Suppressor macrophage (primary cell): ENCODE measurements at regions not wholly inside any gene's neighbourhood (a gene's known extent, or its start where the extent isn't known, plus 50 kb on each side); places are given as distances from the start of the nearest gene placed in this dataset.
A peak's percentile ranks its signal among the peaks of the same experiment; 100 is the strongest.

Experiments used
- DNase-seq, 4 experiments: peaks; one replicate each; pipeline ENCODE4 v3.0.0-alpha.2; 2020 to 2022

DNA sequence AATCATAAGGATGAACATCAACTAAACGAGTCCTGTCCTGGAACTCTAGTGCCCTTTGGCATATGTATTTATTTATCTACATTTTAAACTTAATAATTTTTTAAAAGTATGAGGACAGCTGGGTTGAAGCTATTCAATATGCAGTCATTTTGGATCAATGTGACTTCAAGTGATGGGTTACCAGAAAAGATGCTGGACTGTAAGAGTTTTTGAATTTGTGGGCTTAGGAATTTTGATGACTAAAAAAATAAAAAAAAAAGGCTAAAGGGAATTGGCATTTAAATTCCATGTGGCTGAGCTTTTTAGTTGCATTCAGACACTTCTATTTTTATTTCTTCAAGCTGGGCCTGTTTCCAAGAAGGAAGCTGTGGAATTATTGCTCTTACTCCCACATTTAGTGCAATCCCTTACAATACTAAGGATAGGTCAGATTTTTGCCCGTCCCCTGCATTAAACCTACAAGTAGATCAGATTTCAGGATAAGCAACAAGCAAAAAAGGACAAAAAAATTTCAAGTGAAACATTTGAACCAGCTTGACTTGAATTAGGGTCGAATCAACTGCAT, 704.2 kb upstream of the CITED2 start:
- peak in 2 of 4 experiments; percentile 3 to 8 for DNase-seq

DNA sequence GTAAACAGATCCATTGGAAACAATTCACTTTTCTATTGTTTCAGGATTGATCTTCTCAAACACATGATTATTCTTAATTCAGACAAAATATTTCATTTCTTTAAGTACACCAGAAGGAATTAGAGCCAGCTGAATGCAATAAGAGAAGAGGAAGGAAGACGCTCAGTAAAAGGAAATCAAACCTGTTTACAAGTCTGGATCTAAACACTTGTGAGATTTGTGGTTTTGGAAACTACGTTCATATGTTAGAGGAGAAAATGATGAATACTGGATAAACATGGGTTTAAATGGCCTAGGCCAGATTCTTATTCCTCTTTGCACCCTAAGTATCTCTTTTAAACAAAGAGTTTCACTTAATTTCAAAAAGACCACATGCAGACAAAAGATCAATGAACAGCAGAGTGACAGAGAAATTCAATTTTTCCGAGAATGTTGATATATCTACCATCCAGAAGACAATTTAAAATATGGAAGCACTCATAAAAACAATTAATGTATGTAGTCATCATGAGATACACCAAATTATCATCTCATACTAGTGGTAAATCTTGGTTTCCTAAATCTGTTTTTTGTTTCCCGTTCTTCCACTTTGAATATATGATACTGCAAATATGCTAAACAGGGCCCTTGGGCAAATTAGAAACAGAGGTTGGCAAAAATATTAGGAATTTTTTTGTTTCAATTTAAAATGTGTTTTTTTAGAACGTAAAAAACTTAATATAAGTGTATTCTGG, 703.5 kb upstream of the CITED2 start:
- peak in 2 of 4 experiments; percentile 15 to 27 for DNase-seq

DNA sequence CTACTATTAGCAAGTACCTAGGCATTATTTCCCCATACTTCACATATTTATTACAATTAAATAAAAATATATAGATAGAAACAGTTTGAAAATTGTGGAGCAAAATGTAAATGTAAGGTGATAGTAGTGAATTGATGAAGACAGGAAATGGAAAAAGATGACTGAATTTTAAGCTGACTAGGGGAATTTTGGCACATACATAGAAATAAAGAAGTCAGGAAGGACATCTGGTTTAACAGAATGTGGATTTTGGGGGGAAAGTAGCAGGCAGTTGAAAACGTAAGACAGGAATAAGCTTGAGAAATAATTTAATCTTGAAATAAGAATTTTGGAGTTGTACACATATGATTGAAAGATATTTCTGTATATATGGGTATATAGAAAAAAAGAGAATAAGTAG, 701.7 kb upstream of the CITED2 start:
- no peak for DNase-seq

DNA sequence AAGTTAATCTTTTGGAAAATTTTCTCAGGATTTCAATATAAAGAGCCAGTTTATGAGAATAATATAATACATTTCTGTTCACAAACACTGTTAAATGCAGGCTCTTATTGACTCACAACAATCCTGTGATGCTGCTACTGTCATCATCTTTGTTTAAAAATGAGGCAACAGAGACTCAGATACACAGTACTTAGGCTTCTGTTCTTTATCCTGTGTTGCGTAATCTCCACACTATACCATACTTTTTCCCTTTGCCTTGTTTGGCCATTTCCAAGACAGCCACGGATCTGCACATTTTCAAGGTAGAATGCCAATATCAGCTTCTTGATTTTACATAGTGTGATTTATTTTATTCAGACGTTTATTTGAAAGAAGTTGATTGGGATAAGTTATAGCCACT, 699.0 kb upstream of the CITED2 start:
- DNase-seq = peak; percentile 6 to 67 (median 38)

DNA sequence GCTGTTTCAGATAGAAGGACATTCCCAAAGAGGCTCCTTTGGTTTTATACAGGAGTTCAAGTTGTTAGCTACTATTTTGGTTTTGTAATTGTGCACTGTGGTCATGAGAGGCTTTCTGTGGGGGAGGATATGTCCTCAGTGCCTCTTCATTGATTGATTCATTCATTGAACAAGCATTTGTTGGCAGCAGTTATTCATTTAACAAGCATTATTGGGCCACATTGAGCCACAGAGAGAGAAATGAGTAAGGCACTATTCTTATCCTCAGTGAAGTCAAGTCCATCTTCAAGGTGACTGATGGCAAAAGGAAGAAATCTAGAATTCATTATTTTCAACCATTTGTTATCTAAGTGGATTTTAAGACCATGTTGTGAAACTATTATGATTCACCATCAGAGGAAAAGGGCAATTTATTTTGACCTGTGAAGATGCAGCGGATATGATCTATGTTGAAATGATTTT, 697.2 kb upstream of the CITED2 start:
- peak in 1 of 4 experiments; percentile 22 for DNase-seq

DNA sequence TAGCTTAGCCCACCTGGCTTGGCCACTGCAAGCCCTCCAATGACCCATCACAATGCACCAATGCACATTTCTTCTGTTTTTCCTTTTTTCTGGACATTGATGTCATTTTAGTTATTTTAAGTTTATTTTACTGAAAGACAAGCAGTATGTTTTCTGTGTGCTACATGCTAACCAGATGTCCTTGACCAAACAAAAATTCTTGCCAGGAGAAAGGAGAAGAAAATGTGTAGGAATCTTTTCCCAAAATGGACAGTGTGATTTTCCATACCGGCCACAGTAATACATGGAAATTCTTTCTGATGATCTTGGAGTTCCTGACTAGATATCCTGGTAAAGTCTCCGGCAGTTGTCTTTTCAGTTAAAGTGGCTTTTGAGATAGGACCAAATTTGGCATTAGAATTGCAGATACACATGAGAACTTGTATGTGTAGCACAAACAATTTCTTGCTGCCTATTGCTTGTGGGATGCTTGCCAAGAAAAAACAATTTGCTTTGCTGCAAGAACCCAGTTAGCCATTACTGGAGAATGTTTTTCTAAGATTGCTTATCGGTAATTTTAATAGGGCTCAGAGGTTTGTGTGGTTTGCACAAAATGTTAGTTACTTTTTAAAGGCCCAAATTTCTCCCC, 696.5 kb upstream of the CITED2 start:
- no peak for DNase-seq

DNA sequence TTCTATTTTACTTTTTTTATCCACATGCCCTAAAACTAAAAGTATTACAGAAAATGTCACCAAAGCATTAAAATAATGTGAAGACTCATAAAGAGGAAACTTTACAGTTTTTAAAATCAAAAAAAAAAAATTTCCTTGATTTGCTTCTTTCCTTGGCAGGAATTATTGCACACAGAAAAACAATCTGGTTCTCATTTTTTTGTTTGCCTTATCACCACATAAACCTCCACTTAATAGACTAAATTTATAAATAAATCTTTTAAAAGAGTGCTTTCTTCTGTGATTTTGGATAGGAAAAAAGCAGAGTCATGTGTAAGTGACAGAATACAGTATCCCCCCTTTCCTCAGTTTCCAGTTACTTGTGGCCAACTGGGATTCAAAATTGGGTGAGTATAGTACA, 695.1 kb upstream of the CITED2 start:
- DNase-seq = no peak

DNA sequence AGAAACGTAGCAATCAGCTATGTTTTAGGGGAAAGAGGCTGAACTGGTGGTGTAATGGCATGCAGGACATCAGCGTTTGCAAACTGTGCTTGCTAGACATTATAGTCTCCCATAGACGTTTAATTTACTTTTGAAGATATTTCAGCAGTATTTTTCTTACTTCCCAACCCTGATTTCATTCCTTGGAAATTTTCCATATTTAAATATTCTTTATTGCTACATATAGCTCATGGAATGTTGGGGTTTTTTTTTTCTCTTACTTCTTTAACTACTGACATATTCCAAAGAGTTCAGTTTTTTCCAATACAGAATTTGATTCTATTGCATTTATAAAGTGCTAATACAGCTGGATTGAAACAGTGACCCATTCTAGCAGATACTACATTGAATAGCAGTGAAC, 694.4 kb upstream of the CITED2 start:
- DNase-seq = no peak

DNA sequence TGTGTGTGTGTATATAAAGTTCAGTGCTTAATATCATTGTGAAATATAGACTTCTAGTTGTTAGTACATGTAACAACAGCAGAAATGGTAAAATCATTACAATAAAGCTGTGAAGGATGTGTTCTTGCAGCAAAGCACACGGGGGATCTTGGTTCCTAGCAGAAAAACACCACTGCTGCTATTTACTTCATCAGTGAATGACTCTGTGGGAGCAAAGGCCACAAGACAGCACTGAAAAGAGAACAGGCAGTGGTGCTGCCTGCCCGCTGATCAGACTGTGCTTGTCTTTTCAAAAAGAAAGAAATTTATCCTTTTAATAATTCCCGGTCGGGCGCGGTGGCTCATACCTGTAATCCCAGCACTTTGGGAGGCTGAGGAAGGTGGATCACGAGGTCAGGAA, 689.9 kb upstream of the CITED2 start:
- DNase-seq = no peak

DNA sequence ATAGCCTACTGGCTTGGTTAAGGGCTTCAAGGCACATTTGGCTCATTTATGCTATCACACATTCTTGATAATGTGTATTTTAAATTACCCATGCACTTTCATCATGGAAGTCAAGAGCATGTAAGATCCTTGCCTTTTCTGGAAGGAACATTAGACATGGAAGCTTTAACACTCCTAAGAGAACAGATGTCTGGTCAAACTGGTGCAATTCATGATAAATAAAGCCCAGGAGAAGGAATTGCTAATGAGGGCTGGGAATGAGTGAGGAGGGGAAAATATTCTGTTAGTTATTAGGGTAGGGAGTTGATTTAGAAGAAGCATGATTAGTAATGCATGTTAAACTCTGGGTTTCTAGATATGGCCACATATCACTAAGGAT, 688.6 kb upstream of the CITED2 start:
- DNase-seq = no peak

DNA sequence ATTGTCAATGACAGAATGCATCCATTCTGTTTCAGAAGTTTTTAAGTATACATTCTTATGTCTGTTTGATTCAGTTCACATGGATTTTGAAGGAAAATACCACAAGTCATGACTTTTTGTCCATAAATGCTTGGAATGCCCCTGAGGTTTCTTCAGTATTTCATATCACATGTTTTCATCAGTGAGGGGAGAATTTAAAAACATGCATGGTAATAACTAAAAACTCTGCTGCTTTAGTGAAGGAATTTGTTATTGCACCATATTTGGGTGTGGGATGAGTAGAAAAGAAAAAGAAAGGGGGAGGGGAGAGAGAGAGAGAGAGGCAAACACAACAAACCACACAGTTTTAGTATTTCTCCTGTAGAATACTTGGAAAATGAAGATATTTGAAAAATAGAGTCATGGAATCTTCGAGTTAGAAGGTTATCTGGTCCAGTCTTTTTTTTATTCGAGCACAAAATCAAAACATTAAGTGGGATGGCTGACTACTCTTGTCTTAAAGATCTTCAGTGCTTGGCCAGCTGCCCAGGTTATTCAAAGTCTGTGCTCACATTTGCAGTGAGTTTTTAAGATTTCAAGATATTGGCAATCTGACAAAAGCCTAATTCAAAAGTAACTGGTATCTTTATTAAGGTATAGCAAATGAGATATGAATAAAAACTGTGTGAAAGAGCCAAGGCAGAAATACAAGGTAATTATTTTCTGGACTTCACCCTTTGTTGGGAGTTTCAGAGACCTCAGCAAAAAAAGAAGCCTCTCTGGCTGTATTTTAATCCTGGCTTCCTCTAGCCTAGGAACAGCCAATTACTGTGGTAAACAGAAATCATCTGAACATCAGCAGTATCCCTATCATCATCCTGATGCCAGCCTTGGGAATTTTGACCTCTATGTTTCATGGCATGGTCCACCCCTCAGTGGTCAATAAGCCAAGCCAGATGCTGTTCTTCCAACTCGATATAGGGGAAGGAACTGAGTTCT, 687.9 kb upstream of the CITED2 start:
- no peak for DNase-seq

DNA sequence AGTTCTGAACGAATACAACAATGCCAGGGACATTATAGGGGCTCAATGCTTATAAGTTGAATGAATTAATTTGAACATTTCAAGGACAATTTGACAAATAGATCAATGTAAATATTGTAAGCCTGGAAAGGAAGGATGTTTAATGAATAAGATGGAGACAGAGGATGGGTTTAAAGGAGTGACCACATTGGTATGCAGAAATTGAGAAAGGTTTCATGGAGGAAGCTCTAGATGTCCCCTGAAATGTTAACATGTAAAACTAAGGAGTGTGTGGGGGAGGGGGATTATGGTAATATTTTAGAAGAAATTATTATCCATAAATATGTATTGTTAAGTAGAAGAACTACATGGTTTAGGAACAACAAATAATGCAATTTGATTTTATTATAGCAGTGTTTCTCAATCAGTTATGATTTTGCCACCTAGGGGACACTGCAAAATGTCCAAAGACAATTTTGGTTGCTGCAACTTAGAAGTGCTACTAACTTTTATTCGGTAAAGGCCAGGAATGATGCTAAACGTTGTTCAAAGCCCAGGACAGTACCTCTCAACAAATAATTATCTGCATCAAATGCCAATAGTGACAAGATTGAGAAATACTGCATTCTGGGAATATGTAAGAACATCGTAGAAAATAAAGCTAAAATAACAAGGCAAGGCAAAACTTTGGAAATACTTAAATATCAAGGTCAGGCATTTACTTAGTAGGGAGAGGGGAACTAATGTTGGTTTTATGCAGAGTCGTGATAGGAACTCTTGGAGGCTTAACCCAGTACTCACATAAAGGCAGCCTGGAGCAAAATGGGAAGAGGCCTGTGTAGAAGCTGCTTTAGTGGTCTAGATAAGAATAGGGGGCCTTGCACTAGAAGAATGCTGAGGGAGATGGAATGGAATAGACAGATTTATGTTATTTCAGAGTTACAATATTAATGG, 686.9 kb upstream of the CITED2 start:
- no peak for DNase-seq

DNA sequence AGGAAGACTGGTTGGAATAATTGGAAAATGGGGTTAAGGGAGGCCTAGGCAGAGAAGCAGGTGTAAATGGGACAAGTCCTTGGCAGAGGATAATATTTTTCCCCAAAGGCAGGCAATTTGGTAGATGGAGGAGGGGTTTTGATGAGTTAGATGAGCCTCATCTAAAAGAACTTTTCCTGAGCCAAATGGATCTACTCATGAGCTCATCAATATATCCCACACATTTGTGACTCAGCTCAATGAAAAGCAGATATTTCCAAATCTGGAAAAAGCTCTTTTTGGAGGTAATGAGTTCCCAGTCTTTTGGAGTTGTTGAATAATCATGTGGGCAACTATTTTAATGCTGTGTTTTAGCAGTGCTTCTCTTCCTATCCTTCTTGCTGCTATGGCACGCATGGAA, 685.5 kb upstream of the CITED2 start:
- no peak for DNase-seq

DNA sequence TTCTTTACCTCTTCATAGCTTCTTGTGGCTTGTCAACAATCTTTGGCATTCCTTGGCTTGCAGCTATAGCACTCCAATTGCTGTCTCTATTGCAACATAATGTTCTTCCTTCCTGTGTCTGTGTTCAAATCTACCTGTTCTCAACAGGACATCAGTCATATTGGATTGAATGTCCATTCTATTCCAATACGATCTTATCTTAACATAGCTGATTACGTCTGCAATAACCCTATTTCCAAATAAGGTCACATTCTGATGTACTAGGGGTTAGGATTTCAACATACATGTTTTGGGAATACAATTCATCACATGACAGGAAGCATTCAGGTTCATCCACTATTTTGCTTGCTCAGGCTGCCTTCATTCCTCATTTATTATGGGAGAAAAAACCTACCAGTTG, 684.4 kb upstream of the CITED2 start:
- DNase-seq = no peak

DNA sequence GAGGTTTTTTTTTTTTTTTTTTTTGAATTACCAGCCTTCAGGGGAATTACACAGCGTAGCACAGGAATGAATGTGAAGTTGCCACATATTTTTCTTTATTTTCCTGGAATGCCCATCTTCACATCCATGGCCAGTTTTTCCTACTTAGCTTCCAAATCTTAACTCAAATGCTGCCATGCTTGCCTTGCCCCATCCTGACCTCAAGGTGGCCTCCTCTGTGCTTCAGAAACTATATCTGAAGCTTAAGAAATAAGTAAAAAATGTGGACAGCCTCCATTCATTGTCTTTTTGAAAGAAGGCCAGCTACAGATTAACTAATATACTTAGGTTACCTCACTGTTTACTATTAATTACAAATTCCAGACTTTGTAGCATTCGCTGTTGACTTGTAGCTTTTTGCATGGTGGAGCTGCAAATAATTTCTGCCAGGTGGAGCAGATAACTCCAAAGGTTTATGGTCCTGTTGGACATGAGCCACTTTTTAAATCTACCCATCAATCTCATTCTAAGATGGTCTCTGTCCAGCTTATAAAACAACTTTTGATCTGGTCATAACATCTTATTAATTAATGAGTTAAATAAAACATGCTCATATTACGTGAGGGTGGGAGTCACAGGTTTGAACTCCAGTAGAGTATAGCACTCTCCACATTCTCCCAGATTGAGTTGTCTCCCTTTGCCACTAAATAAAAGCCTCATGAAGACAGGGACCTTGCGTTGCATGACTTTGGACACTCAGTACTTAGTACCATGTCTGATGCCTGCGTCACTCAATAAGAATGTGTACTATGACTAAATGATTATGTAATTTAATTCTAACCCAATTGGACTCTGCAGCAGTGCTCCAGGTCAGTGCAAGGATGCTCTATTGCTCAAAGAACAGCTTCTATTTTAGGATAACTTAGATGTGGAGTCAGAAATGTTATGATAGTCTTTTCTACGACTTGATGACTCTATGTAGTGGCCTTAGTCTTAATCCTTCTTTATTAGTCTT, 678.6 kb upstream of the CITED2 start:
- peak in 3 of 4 experiments; percentile 29 to 38 (median 37) for DNase-seq

DNA sequence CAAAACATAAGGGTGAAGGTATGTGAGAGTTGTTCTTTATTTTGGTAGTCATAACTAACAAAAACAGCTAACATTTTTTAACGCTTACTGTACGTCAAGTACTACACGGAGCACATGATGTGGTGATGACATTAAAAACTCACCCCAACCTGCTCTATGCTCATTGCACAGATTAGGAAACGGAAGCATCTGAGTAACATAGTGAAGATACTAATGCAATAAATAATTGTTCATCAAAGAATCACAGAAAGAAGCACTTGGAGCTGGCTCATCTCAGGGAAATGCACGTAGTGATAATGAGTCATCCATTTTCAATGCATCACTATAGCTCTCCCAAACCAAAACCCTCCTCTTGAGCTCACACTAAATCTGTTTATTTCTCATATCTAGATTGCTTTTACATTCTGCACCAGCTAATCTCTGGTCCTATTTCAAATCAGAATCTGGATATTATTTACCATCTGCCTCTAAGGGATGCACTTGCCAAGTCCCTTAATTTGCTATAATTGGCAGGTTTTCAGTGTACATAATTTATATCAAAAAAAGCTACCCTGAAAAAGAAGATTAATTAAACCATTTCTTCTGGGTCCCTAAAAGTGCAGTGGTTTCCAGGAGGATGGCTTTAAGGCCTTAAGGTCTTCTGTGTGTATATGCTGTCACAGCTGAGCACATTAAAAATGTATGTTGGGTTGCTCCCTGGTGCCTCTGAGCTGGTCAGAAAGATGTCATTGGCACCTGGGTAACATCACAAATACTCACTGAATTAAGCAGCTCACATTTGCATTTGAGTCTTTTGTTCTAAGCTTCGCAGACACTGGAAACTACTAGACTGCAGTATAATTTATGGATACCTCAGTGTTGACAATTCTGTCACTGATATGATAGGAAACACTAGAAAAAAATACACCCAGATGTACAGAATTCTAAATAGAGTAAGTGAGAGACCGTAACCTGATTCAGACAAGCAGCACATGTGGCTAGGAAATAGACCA, 677.4 kb upstream of the CITED2 start:
- peak in 1 of 4 experiments; percentile 20 for DNase-seq

DNA sequence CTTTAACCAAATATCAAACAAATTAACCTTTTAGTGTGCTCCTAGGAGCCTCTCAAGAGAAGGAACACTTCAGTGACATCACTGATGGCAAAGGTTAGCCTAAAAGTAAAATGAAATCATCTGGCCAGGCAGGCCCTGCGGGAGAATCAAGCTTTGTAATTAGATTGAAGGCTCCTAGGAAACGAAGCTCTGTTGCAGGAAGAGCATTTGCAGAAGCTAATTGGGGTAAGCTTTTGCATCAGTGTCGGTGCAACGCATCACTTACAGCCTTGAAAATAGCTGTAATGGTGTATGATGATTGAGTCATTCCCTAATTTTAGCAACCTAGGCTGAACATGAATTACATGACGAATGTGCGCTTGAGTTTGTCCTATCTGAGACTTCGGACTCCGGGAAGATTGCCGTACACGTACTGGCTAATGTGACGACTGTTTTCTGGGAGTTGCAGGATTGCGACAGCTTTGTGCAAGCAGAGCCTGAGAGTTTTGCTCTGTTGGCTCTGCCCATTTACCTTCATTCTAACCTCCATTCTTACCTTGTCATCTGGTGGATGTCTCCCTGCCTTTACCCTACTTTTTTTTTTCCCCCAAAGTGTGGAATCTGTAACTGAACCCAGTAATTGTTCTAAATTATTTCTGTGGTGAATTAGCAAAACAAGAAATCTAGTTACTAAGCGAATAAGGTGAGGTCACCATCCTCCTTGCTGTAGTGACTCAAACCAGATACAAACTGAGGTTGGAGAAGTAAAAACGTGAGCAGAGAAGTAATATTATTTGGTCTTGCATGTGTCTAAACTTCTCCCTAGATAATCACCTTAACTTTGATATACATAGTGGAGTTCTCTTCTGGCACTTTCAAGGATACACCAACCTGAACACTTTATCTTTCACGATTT, 675.9 kb upstream of the CITED2 start:
- no peak for DNase-seq

DNA sequence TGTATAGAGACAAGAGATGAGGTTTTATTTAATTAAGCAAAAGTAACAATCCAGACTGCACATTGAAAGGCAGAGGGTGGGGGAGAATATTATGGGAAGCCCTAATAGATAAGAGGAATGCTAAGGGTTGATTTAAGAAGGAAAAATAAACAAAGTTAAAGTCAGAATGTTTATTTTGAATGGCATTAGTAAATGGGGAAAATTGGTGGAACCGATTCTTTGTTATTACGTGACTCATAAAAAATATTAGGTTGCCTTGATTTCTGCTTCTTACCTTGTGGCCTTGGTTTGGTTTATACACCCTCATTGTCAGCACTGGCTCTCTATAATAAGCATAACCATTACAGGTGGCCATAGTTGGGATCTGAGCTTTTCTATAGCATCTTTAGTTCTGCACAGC, 674.8 kb upstream of the CITED2 start:
- DNase-seq = no peak
